B cell (primary cell): ENCODE measurements at regions not wholly inside any gene's neighbourhood (a gene's known extent, or its start where the extent isn't known, plus 50 kb on each side); places are given as distances from the start of the nearest gene placed in this dataset.

Experiments used
- CTCF ChIP-seq: fragments of 200-600 bp; IDR thresholded peaks from one replicate; pipeline ENCODE4 v1.8.0; 2022; ENCODE audit warnings: antibody characterized with exemption, mild to moderate bottlenecking
- EZH2 ChIP-seq: IDR thresholded peaks from 2 replicates; pipeline ENCODE4 v1.6.1; 2012; ENCODE audit warnings: borderline replicate concordance, low read depth, mild to moderate bottlenecking, moderate library complexity, low read length; ENCODE audit not compliant: insufficient read depth, poor library complexity, severe bottlenecking

GRCh38 chr14:41377932-41378331 is 228.7 kb upstream of the LRFN5 start:
- TF ChIP-seq CTCF: no peak
- no peak for TF ChIP-seq EZH2
